ENCODE measurements at regions not wholly inside any gene's neighbourhood (a gene's known extent, or its start where the extent isn't known, plus 50 kb on each side); places are given as distances from the start of the nearest gene placed in this dataset.
"Not testable (repeated sequence)": the region's sequence is repeated elsewhere in the genome, so short reads cannot be mapped to it uniquely, and the experiment has no call there.

- no peaks in the 10 kb centered on the region for H3K36me3 ChIP-seq (ENCODE audit: control insufficient read depth, insufficient read depth, low read length)
- H3K27me3 ChIP-seq (ENCODE audit: control insufficient read depth, insufficient read depth, low read length) = no peaks in the 10 kb centered on the region
- no peak overlapping the region for H3K4me3 ChIP-seq (ENCODE audit: low read depth, low read length)
- TF ChIP-seq, protein P1, sequence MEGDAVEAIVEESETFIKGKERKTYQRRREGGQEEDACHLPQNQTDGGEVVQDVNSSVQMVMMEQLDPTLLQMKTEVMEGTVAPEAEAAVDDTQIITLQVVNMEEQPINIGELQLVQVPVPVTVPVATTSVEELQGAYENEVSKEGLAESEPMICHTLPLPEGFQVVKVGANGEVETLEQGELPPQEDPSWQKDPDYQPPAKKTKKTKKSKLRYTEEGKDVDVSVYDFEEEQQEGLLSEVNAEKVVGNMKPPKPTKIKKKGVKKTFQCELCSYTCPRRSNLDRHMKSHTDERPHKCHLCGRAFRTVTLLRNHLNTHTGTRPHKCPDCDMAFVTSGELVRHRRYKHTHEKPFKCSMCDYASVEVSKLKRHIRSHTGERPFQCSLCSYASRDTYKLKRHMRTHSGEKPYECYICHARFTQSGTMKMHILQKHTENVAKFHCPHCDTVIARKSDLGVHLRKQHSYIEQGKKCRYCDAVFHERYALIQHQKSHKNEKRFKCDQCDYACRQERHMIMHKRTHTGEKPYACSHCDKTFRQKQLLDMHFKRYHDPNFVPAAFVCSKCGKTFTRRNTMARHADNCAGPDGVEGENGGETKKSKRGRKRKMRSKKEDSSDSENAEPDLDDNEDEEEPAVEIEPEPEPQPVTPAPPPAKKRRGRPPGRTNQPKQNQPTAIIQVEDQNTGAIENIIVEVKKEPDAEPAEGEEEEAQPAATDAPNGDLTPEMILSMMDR (IDR thresholded peaks at IDR 0.05; ENCODE audit: insufficient read depth, low read length, poor library complexity, severe bottlenecking) = no peak
- no peak for DNase-seq (ENCODE audit: low read depth)
Observed at GRCh38 chr12:3428631-3429030, 62.4 kb upstream of the PRMT8 start.

GRCh38 chr12:3429523-3429922, 61.5 kb upstream of the PRMT8 start:
- DNase-seq (ENCODE audit: low read depth); H3K4me3 ChIP-seq (ENCODE audit: low read depth, low read length); H3K36me3 ChIP-seq (ENCODE audit: control insufficient read depth, insufficient read depth, low read length); H3K27me3 ChIP-seq (ENCODE audit: control insufficient read depth, insufficient read depth, low read length): not testable (repeated sequence)

DNA sequence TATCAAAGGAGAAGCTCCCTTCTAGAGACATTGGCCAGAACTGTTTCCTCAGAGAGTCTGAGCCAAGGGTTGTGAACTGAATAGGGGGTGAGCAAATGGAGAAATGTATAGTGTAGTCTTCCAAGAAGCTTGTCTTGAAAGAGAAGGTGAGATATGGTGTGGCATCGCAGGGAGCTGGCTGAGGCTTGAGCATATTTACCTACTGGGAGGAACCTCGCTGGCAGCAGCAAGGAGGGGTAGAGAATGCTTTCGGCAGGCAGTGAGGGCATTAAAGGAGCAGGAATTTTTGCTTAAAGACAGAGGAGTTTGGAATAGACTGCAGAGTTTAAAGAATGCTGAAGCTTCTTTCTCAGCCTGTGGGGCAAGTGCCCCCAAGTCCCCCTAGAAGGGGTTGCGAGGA, 59.3 kb upstream of the PRMT8 start:
- no peaks in the 10 kb centered on the region for H3K36me3 ChIP-seq (ENCODE audit: control insufficient read depth, insufficient read depth, low read length)
- H3K27me3 ChIP-seq (ENCODE audit: control insufficient read depth, insufficient read depth, low read length) = no peaks in the 10 kb centered on the region
- TF ChIP-seq, protein P1 (IDR thresholded peaks at IDR 0.05; ENCODE audit: insufficient read depth, low read length, poor library complexity, severe bottlenecking) = no peak
- no peak for DNase-seq (ENCODE audit: low read depth)
- H3K4me3 ChIP-seq (ENCODE audit: low read depth, low read length) = no peak overlapping the region

DNA sequence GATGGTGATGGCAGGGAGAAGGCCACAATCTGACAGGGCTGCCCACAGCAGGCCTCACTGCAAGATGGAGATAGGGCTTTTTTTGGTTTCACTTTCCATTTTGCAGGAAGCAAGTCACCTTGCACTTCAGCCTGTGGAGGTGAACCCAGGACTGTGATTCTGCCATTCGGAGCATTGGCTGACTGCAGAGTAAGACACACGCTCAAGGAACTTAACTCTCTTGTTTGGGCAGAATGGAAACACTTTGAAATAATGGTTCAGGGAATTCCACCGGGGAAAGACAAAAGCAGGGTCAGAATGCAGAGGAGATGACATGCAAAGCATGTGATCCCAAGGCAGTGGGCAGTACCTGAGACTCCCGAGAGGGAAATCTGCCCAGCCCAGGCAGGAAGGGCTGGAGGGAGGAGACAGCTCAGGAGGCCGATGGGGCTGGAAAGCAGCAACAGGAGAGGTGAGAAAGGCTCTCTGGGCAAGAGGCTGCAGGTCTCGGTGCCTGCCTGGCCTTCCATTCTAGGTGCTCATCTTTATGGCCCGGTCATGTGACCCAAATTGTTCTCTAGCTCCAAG, 58.7 kb upstream of the PRMT8 start:
- TF ChIP-seq, protein P1 (IDR thresholded peaks at IDR 0.05; ENCODE audit: insufficient read depth, low read length, poor library complexity, severe bottlenecking) = no peak
- H3K36me3 ChIP-seq (ENCODE audit: control insufficient read depth, insufficient read depth, low read length) = no peaks in the 10 kb centered on the region
- no peak for DNase-seq (ENCODE audit: low read depth)
- no peak overlapping the region for H3K4me3 ChIP-seq (ENCODE audit: low read depth, low read length)
- no peaks in the 10 kb centered on the region for H3K27me3 ChIP-seq (ENCODE audit: control insufficient read depth, insufficient read depth, low read length)

- TF ChIP-seq, protein P1 (IDR thresholded peaks at IDR 0.05; ENCODE audit: insufficient read depth, low read length, poor library complexity, severe bottlenecking) = no peak
- H3K4me3 ChIP-seq (ENCODE audit: low read depth, low read length) = no peak overlapping the region
- DNase-seq (ENCODE audit: low read depth) = no peak
- H3K27me3 ChIP-seq (ENCODE audit: control insufficient read depth, insufficient read depth, low read length) = no peaks in the 10 kb centered on the region
- no peaks in the 10 kb centered on the region for H3K36me3 ChIP-seq (ENCODE audit: control insufficient read depth, insufficient read depth, low read length)
Observed at GRCh38 chr12:3432868-3433267, 58.1 kb upstream of the PRMT8 start.

GRCh38 chr12:3436461-3437065, 54.4 kb upstream of the PRMT8 start:
- DNase-seq (ENCODE audit: low read depth) = no peak
- H3K27me3 ChIP-seq (ENCODE audit: control insufficient read depth, insufficient read depth, low read length) = no peaks in the 10 kb centered on the region
- TF ChIP-seq, protein P1 (IDR thresholded peaks at IDR 0.05; ENCODE audit: insufficient read depth, low read length, poor library complexity, severe bottlenecking) = no peak
- H3K36me3 ChIP-seq (ENCODE audit: control insufficient read depth, insufficient read depth, low read length) = no peaks in the 10 kb centered on the region
- no peak overlapping the region for H3K4me3 ChIP-seq (ENCODE audit: low read depth, low read length)

Data from kidney epithelial cell (primary cell).